LNCaP clone FGC (cell line): ENCODE measurements at regions not wholly inside any gene's neighbourhood (a gene's known extent, or its start where the extent isn't known, plus 50 kb on each side); places are given as distances from the start of the nearest gene placed in this dataset.

ENCODE experiments used
- DNase-seq: peaks from one replicate; pipeline ENCODE4 v3.0.0-alpha.2; 2011; ENCODE audit warnings: low read depth
- H3K4me3 ChIP-seq: 2 replicates; pipeline ENCODE4 v1.5.1; 2011; ENCODE audit warnings: mild to moderate bottlenecking, low read depth, low read length, control low read depth
- TF ChIP-seq, protein P1 (sequence below): IDR thresholded peaks from 2 replicates; pipeline ENCODE4 v1.5.1; 2012; ENCODE audit warnings: mild to moderate bottlenecking; ENCODE audit not compliant: control insufficient read depth, insufficient read depth; ENCODE audit errors: extremely low read depth

DNA sequence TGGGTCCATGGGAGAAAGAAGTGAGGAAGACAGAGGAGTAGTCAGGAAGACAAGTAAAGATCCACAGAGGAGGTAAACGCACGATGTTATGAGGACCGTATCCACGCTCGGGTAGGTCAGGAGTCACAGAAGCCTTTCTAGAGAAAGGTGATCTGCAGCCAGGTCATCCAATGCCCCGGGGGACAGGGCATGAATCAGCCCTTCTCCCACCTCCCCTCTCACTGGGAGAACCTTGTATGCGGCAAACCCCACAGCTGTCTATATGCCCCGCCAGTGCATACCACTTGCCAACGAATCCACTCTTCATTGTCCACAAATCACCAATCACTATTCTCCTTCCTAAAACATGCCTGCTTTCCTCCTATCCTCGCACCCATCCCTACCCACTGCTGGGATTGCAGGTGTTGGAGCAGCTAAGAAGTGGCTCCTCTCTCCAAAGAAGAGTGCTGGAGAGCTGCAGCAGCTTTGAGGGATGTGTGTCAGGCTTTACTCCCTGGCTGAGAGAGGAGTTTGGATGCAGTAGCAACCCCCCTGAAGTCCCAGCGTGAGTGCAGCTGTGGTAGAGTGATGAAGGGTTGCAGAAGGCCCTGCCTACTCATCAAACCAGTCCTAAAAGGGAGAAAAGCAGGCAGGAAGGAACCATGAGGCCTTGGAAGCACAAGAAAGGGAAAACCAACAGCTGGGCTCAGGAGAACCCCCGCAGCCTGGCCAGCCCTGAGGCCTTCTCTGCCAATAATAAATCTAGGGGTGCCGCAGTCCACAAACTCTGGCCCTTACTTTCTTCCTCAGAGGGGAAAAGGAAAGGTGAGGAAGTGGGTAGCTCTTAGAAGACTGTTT, 102.2 kb upstream of the GADD45A start:
- H3K4me3 ChIP-seq: no peak overlapping the region
- TF ChIP-seq, protein P1, sequence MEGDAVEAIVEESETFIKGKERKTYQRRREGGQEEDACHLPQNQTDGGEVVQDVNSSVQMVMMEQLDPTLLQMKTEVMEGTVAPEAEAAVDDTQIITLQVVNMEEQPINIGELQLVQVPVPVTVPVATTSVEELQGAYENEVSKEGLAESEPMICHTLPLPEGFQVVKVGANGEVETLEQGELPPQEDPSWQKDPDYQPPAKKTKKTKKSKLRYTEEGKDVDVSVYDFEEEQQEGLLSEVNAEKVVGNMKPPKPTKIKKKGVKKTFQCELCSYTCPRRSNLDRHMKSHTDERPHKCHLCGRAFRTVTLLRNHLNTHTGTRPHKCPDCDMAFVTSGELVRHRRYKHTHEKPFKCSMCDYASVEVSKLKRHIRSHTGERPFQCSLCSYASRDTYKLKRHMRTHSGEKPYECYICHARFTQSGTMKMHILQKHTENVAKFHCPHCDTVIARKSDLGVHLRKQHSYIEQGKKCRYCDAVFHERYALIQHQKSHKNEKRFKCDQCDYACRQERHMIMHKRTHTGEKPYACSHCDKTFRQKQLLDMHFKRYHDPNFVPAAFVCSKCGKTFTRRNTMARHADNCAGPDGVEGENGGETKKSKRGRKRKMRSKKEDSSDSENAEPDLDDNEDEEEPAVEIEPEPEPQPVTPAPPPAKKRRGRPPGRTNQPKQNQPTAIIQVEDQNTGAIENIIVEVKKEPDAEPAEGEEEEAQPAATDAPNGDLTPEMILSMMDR: no peak
- no peak for DNase-seq

- no peak overlapping the region for H3K4me3 ChIP-seq
- TF ChIP-seq, protein P1: no peak
- DNase-seq: no peak
These were observed 101.5 kb upstream of the GADD45A start for GRCh38 chr1:67583462-67583950.

DNA sequence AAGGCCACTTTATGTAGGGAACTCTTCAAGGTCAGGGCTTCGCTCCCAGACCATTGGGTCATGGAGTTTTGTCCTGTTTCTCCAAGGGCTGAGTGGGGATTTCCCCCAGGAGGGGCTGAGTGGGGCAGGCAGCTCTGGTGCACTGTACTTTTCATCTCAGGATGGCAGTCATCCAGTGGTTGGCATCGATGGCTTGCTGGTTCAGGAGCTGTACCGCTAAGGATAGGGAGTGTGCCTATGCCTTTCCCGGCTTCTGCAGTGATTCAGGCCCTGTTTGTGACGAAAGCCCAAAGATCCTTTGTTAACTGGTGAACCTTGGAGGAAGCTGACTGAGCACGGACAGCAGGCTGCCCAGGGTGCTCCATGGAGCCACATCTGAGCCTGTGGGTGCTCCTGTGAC, 100.1 kb upstream of the GADD45A start:
- TF ChIP-seq, protein P1: no peak
- DNase-seq: no peak
- H3K4me3 ChIP-seq: no peak overlapping the region

DNA sequence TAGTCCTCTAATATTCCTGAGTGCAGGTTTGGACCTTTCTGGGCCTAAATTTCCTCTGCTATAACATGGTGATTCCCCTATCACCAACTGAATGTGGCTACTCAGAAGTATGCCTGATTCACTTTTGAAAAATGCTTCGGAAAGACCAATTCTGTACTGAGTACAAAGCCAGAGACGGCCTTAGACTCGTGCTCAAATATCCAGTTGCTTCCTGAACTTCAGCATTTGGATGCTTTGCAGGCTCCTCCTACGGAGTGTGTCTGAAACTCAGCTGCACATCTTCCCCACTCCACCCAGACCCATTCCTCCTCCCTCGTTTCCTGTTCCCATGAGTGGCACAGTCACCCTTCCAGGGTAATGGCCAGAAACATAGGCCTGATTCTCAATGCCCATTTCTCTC, 98.4 kb upstream of the GADD45A start:
- TF ChIP-seq, protein P1: no peak
- no peak overlapping the region for H3K4me3 ChIP-seq
- DNase-seq: no peak

DNA sequence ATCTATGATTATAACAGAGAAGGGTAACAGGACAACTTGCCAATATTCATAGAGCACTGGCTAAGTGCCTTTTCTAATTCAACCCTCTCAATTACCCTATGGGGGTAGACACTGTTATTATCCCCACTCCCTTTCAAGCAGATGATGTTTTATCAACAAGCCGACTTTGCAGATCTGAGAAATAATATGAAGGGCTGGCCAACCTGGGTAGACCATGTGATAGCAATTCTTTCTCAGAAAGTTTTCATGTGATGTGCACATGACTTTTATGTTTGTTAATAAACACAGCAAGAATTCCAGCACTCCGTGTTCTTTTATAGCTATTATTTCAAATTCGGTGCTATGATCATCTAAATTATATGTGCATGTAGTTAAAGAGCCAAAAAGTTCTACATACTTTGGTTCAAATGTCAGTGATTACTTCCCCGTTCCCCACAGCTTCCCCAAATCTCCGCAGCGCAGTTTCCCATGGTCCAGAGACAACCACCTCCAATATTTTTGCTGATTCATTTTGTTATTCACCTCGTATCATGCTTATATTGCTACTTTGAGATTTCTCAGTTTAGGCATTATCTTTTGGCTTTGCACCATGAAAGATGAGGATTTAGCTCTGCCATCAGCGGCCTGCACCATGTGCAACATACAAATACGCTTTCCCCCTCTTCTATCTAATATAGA, 96.7 kb upstream of the GADD45A start:
- DNase-seq: peak; percentile 22
- H3K4me3 ChIP-seq: no peak overlapping the region
- TF ChIP-seq, protein P1: no peak

DNA sequence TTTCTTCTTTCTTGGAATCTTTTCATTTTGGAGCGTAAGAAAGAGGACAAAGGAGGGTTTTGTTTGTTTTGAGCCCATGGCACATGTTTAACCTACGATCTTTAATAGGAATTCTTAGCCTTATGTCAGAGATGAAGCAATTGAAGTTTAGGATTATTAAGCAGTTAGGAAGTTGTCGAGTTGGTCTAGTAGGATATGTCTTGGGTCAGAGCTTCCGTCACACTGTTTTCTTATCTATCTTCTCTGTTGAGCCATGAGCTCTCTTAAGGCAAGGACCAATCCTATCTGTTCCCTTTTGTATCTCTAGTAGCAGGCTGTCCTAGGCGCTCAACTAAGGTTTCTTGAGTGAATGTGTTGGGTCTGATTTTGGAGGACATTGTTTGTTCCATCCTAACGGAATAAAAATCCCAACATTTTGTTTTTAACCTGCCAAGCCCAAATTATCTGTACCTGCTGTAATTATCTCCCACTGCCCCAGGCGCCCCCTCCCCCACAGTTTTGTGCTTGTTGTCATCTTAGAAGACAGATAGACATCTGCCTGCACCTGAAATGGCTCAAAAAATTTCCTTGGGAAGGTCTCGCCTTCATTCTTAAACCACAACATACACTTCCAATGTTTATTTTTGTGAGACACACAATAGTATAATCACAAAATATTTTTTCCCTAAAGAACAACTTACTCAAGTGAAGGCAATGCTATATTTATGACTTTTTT, 95.3 kb upstream of the GADD45A start:
- H3K4me3 ChIP-seq: no peak overlapping the region
- DNase-seq: no peak
- TF ChIP-seq, protein P1: no peak
